ENCODE measurements at regions not wholly inside any gene's neighbourhood (a gene's known extent, or its start where the extent isn't known, plus 50 kb on each side); places are given as distances from the start of the nearest gene placed in this dataset.

DNA sequence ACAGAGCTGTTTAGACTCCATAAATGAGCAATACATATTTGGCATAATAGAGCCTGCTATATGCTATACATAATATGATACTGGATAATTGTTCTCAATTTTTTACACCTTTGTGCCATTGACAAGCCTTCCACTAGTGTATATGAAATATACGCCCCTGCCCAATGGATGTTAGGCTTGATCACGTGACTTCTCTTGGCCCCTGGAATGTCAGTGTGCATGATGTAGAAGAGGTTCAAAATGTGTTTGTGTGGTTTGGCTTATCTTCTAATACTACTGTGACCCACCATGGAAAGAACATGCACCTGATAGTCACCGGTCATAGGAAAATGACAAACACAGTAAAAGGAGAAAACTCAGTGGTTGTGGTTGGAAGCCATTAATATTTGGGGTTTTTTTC is 479.4 kb downstream of the PCDH20 start:
- no peaks in the 10 kb centered on the region for H3K36me3 Mint-ChIP-seq (ENCODE audit: low read depth)
- H3K27ac ChIP-seq (ENCODE audit: low read depth, low read length), result no peak overlapping the region
- no peak overlapping the region for H3K4me3 ChIP-seq (ENCODE audit: low read length)
- no peaks in the 10 kb centered on the region for H3K27me3 ChIP-seq (ENCODE audit: control insufficient read depth, insufficient read depth, low read length, poor library complexity, severe bottlenecking)
- no peaks in the 10 kb centered on the region for H3K36me3 ChIP-seq (ENCODE audit: control insufficient read depth, insufficient read depth, low read length)
- no peaks in the 10 kb centered on the region for H3K9me3 Mint-ChIP-seq
- H3K4me1 Mint-ChIP-seq, result peaks cover 2% of the 10 kb centered on the region
- no peak for TF ChIP-seq CTCF (conservative IDR thresholded peaks at IDR 0.05)
- H3K9ac ChIP-seq (ENCODE audit: extremely low read depth, low read length, poor library complexity, severe bottlenecking), result no peak overlapping the region
- H3K27ac Mint-ChIP-seq, result no peak overlapping the region
- 95% methylated on average over 3 of the region's 3 CpGs; no CpG with 5 or more reads in 1 of the 2 experiments for WGBS, 2 experiments (ENCODE audit: insufficient coverage in 1 of 2, insufficient read length in 1 of 2)
- H3K4me1 ChIP-seq (ENCODE audit: control insufficient read depth, insufficient read depth, low read length), result no peaks in the 10 kb centered on the region
- no peaks in the 10 kb centered on the region for H3K27me3 Mint-ChIP-seq (ENCODE audit: insufficient read depth)
- no peak for DNase-seq
- no peak overlapping the region for H3K4me3 Mint-ChIP-seq
- H3K9me3 ChIP-seq (ENCODE audit: control insufficient read depth, low read length), result no peaks in the 10 kb centered on the region

GRCh38 chr13:60933638-60934037 is 482.0 kb downstream of the PCDH20 start:
- WGBS, 2 experiments (ENCODE audit: insufficient coverage in 1 of 2, insufficient read length in 1 of 2), result 50% methylated on average over 2 of the region's 2 CpGs; no CpG with 5 or more reads in 1 of the 2 experiments
- H3K27ac Mint-ChIP-seq, result no peak overlapping the region

DNA sequence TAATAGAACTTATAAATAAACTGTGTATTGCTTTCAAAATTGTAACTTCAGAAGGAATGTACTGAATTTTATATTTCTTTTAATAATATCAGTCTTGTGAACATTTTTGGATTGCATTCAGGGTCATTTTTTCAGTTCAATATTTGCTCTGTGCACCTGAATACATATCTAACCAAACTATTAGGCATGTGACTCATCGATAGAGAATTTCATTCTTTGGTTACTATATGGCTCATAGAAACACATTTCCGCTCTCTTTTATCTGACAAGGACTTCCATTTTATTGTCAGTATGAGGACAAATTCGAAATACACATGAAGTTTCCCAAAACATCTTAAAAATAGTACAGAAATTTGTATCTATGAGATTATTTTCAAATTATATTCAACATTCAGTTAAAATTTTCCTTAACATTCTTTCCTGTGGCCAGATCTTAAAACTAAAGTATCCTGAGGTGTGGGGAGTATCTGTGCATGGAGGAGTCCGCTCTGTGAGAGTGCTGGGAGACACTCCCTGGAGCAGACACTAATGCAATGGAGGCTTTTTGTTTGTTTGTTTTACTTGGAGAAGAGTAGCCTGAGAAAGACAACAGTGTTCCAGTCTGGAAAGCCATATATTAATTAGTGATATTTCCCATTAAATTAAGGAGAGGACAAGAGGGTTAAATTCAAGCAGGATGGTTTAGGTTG is 483.6 kb downstream of the PCDH20 start:
- TF ChIP-seq CTCF (conservative IDR thresholded peaks at IDR 0.05), result no peak
- Mint-ChIP-seq H3K27me3 (ENCODE audit: insufficient read depth) (no peaks in the 10 kb centered on the region), H3K27ac (no peak overlapping the region), H3K4me3 (no peak overlapping the region), H3K4me1 (no peaks in the 10 kb centered on the region), H3K9me3 (no peaks in the 10 kb centered on the region), H3K36me3 (ENCODE audit: low read depth) (no peaks in the 10 kb centered on the region)
- no peak for DNase-seq
- Histone ChIP-seq H3K36me3 (ENCODE audit: control insufficient read depth, insufficient read depth, low read length) (no peaks in the 10 kb centered on the region), H3K27ac (ENCODE audit: low read depth, low read length) (no peak overlapping the region), H3K4me1 (ENCODE audit: control insufficient read depth, insufficient read depth, low read length) (no peaks in the 10 kb centered on the region), H3K9me3 (ENCODE audit: control insufficient read depth, low read length) (no peaks in the 10 kb centered on the region), H3K4me3 (ENCODE audit: low read length) (no peak overlapping the region), H3K9ac (ENCODE audit: extremely low read depth, low read length, poor library complexity, severe bottlenecking) (no peak overlapping the region), H3K27me3 (ENCODE audit: control insufficient read depth, insufficient read depth, low read length, poor library complexity, severe bottlenecking) (no peaks in the 10 kb centered on the region)
- 97 to 100% methylated on average over 2 to 4 of the region's 4 CpGs for WGBS, 2 experiments (ENCODE audit: insufficient coverage in 1 of 2, insufficient read length in 1 of 2)

More at GRCh38 chr13:60933638-60934037, 482.0 kb downstream of the PCDH20 start:
- Histone ChIP-seq H3K9ac (ENCODE audit: extremely low read depth, low read length, poor library complexity, severe bottlenecking) (no peak overlapping the region), H3K4me1 (ENCODE audit: control insufficient read depth, insufficient read depth, low read length) (no peaks in the 10 kb centered on the region), H3K27me3 (ENCODE audit: control insufficient read depth, insufficient read depth, low read length, poor library complexity, severe bottlenecking) (no peaks in the 10 kb centered on the region), H3K4me3 (ENCODE audit: low read length) (no peak overlapping the region), H3K9me3 (ENCODE audit: control insufficient read depth, low read length) (no peaks in the 10 kb centered on the region), H3K27ac (ENCODE audit: low read depth, low read length) (no peak overlapping the region), H3K36me3 (ENCODE audit: control insufficient read depth, insufficient read depth, low read length) (no peaks in the 10 kb centered on the region)
- no peaks in the 10 kb centered on the region for H3K9me3 Mint-ChIP-seq
- no peaks in the 10 kb centered on the region for H3K36me3 Mint-ChIP-seq (ENCODE audit: low read depth)
- H3K4me1 Mint-ChIP-seq, result peaks cover 2% of the 10 kb centered on the region
- no peak overlapping the region for H3K4me3 Mint-ChIP-seq
- DNase-seq, result no peak
- no peaks in the 10 kb centered on the region for H3K27me3 Mint-ChIP-seq (ENCODE audit: insufficient read depth)
- TF ChIP-seq CTCF (conservative IDR thresholded peaks at IDR 0.05), result no peak

Measured in endodermal cell (in vitro differentiated cells).